Heart right ventricle (tissue), 16 donors: ENCODE measurements at regions not wholly inside any gene's neighbourhood (a gene's known extent, or its start where the extent isn't known, plus 50 kb on each side); places are given as distances from the start of the nearest gene placed in this dataset.

Experiments used
- ATAC-seq, 8 donors: fragments of 200-7000 bp; cut with Tn5 transposase; one replicate each; pipeline ENCODE4 v1.9.1; 2020; ENCODE audit warnings: mild to moderate bottlenecking in 8 of 8, moderate library complexity in 8 of 8, moderate number of reproducible peaks in 1 of 8
- DNase-seq, 2 donors: peaks; one replicate each; pipeline ENCODE4 v3.0.0-alpha.2; 2020
- H3K27ac ChIP-seq, 10 donors: fragments of 200-600 bp; sonication (generic) in 2 of 10; one replicate each; pipeline versions ENCODE4 v1.5.0 to v1.8.0; 2020 to 2022; ENCODE audit warnings: mild to moderate bottlenecking in 3 of 10
- H3K27me3 ChIP-seq, 7 donors: fragments of 200-600 bp; one replicate each; pipeline ENCODE4 v1.8.0; 2021 to 2022; ENCODE audit warnings: mild to moderate bottlenecking in 2 of 7
- H3K36me3 ChIP-seq, 9 donors: fragments of 200-600 bp; sonication (generic) in 1 of 9; one replicate each; pipeline versions ENCODE4 v1.5.0 to v1.8.0; 2020 to 2022; ENCODE audit warnings: mild to moderate bottlenecking in 2 of 9
- H3K4me1 ChIP-seq, 9 donors: fragments of 200-600 bp; sonication (generic) in 1 of 9; one replicate each; pipeline versions ENCODE4 v1.5.0 to v1.8.0; 2020 to 2022; ENCODE audit warnings: mild to moderate bottlenecking in 4 of 9
- H3K4me3 ChIP-seq, 10 donors: fragments of 200-600 bp; sonication (generic) in 2 of 10; one replicate each; pipeline versions ENCODE4 v1.5.0 to v1.8.0; 2020 to 2022; ENCODE audit warnings: mild to moderate bottlenecking in 7 of 10, moderate library complexity in 2 of 10
- H3K9me3 ChIP-seq, 11 donors: fragments of 200-600 bp in 10 of 11; sonication (generic) in 2 of 11; one replicate each; pipeline versions ENCODE4 v1.5.0 to v1.8.0; 2013 to 2022; ENCODE audit warnings: mild to moderate bottlenecking in 2 of 11, control low read depth in 1 of 11, moderate library complexity in 1 of 11
- WGBS, 2 donors: extraction: QIAGEN DNeasy Blood & Tissue Kit; methylation state at CpG; one replicate each; pipeline ENCODE4 v1.1.7; 2013; ENCODE audit warnings: inconsistent platforms in 1 of 2; 5-methylcytosine and 5-hydroxymethylcytosine counted together
- intact Hi-C, 10 donors: fragments of 100-400 bp; cut with DNase I; formaldehyde crosslinking; loops; one replicate each; pipeline versions ENCODE4 v1.11.1 to v1.14.2; 2022
- TF ChIP-seq, protein P1 (sequence below), 9 donors: fragments of 200-600 bp; sonication (generic) in 2 of 9; IDR thresholded peaks; one replicate each; pipeline versions ENCODE4 v1.5.0 to v1.8.0; 2021 to 2022; ENCODE audit warnings: antibody characterized with exemption in 9 of 9, mild to moderate bottlenecking in 5 of 9, moderate library complexity in 1 of 9
- donor health status: Arrhythmogenic right ventricular cardiomyopathy.
- donor health status: ischemic (EF 13 %, LVEDD 7.1; RV severe dilation, severe dysfunction).
- donor health status: healthy with polysubstance abuse.
- donor health status: DM: no; HTN: yes; CAD: no.
- donor health status: DM: no; HTN: no; CAD: no.
- donor health status: ischemic (EF 25% LVEDD 6.9; RV normal size, moderate dysfunction).
- donor health status: ischemic (EF 25% LVEDD 5.7; RV mildly dilated, moderate dysfunction).
- donor health status: healthy.
- donor health status: DM: yes; HTN: yes; CAD: no.
- donor health status: Ischemic cardiomyopathy.
- donor health status: ischemic (EF 35%, LVEDD 5.7; RV mildly dilated, moderate dysfunction).
- donor health status: nonischemic (EF 11% LVEDD 7.7; RV severe dilation, severe dysfunction).
- donor health status: DM: yes; HTN: yes; CAD: no.
- donor health status: PGD.
- donor health status: ischemic (EF 29% LVEDD 5.4; RV normal size, mild dysfunction).
- donor health status: nonischemic (EF 23%, LVEDD 6.1; RV moderate dilation, normal function).

DNA sequence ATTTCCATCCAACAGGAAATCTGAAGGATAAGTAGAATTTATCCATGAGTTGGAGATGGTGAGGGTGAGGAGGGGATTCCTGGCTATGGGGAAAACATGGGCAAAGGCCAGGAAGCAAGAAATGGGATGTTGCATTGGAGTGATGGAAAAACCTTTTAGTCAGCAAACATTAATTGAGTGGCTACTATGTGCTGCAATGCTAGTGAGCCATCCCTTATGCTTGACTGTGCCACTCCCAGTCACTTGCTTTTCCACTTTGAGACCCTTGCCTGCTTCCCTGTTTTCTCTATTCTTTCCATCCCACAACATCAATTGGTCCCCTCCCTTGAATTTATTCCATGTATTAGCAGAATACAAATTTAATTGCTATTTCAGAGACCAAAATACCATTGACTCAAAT is 252.7 kb upstream of the HABP2 start:
- peaks cover 0 to 5% (median 0%) of the 10 kb centered on the region in 7 donors for H3K27me3 ChIP-seq
- H3K4me1 ChIP-seq, result peaks cover 0 to 5% (median 0%) of the 10 kb centered on the region in 9 donors
- intact Hi-C loops, result no loop called here
- no peak for DNase-seq
- TF ChIP-seq, protein P1, sequence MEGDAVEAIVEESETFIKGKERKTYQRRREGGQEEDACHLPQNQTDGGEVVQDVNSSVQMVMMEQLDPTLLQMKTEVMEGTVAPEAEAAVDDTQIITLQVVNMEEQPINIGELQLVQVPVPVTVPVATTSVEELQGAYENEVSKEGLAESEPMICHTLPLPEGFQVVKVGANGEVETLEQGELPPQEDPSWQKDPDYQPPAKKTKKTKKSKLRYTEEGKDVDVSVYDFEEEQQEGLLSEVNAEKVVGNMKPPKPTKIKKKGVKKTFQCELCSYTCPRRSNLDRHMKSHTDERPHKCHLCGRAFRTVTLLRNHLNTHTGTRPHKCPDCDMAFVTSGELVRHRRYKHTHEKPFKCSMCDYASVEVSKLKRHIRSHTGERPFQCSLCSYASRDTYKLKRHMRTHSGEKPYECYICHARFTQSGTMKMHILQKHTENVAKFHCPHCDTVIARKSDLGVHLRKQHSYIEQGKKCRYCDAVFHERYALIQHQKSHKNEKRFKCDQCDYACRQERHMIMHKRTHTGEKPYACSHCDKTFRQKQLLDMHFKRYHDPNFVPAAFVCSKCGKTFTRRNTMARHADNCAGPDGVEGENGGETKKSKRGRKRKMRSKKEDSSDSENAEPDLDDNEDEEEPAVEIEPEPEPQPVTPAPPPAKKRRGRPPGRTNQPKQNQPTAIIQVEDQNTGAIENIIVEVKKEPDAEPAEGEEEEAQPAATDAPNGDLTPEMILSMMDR (IDR thresholded peaks at IDR 0.05), result no peak
- H3K9me3 ChIP-seq, result no peaks in the 10 kb centered on the region
- no peaks in the 10 kb centered on the region for H3K36me3 ChIP-seq
- no peak overlapping the region for H3K4me3 ChIP-seq
- no peak overlapping the region for H3K27ac ChIP-seq
- ATAC-seq, result no peak

DNA sequence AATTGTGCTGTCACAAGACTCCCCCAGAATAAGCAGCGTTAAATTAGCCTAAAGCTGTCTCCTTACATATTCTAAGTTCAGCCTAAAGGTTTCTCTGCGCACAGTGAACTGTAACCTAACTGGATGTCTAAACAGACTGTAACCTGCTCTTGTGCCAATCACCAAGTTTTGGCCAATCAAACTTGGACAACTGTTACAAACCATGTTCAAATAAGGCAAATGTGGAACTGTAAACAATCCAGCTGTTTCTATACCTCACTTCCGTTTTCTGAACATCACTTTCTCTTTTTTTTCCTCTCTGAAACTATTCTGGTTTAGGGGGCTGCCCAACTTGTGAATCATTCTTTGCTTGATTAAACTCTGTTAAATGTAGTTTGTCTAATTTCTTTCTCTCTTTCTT is 252.2 kb upstream of the HABP2 start:
- DNase-seq, result no peak
- H3K4me3 ChIP-seq, result no peak overlapping the region
- H3K9me3 ChIP-seq, result no peaks in the 10 kb centered on the region
- no peaks in the 10 kb centered on the region for H3K36me3 ChIP-seq
- intact Hi-C loops, result no loop called here
- WGBS, 2 donors, result 87 to 90% methylated on average over 3 of the region's 3 CpGs
- peaks cover 0 to 5% (median 0%) of the 10 kb centered on the region in 9 donors for H3K4me1 ChIP-seq
- TF ChIP-seq, protein P1 (IDR thresholded peaks at IDR 0.05), result no peak
- no peak overlapping the region for H3K27ac ChIP-seq
- no peak for ATAC-seq
- H3K27me3 ChIP-seq, result peaks cover 0 to 5% (median 0%) of the 10 kb centered on the region in 7 donors

DNA sequence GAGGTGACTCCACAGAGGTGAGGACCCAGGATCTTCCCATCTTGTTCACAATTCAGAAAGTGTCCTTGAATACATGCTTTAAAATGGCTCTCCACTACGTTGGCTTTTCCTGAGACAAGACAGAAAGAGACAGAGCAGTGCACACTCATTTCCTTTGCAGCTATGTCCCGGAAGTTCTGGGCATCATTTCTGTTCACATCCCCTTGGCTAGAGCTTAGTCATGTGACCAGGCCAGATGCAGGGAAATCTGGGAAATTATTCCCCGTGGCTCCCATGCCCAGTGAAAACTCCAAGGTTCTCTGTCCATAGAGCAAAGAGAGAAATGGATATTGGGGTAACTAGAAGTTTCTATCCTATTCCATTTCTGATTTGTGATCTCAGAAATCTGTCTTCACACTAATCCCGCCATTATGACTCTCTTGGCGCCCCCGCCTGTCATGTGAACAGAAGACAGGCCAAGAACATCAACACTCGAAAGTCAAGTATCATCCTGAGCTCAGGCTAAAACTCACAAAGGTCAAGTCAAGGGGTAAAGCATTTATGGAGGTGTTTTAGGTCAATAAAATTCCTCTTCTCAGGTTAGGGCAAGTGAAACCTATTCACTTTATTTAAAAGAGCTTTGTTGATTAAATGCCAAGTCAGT is 251.4 kb upstream of the HABP2 start:
- intact Hi-C loops, result no loop called here
- peaks cover 0 to 5% (median 0%) of the 10 kb centered on the region in 9 donors for H3K4me1 ChIP-seq
- DNase-seq, result no peak
- TF ChIP-seq, protein P1 (IDR thresholded peaks at IDR 0.05), result no peak
- ATAC-seq, result no peak
- no peaks in the 10 kb centered on the region for H3K9me3 ChIP-seq
- no peak overlapping the region for H3K27ac ChIP-seq
- no peaks in the 10 kb centered on the region for H3K36me3 ChIP-seq
- peaks cover 0 to 5% (median 0%) of the 10 kb centered on the region in 7 donors for H3K27me3 ChIP-seq
- no peak overlapping the region for H3K4me3 ChIP-seq
- 73 to 78% methylated on average over 7 of the region's 7 CpGs for WGBS, 2 donors

DNA sequence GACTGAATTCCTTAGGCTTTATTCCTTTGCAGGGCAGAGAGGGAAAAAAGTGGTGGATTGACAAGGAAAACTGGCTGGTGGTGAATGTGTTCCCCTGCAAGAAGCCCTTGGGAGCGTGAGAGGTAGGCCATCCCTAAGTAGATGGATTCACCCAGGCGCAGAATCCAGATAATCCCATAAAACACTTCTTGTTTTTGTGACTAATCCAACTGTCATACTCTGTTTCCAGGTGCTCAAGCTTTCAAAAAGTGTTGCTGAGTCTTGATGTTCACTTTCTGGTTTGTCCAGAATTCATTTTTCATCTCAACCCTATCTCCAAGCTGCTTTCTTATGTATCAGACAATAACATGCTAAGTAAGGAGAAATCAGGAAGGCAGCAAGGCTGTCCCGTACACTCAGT is 250.8 kb upstream of the HABP2 start:
- WGBS, 2 donors, result 87 to 89% methylated on average over 3 of the region's 3 CpGs
- DNase-seq (no peak), ATAC-seq (no peak)
- no peaks in the 10 kb centered on the region for H3K36me3 ChIP-seq
- no peak overlapping the region for H3K4me3 ChIP-seq
- no peaks in the 10 kb centered on the region for H3K9me3 ChIP-seq
- H3K27me3 ChIP-seq, result peaks cover 0 to 5% (median 0%) of the 10 kb centered on the region in 7 donors
- intact Hi-C loops, result no loop called here
- TF ChIP-seq, protein P1 (IDR thresholded peaks at IDR 0.05), result no peak
- no peak overlapping the region for H3K27ac ChIP-seq
- peaks cover 0 to 5% (median 0%) of the 10 kb centered on the region in 9 donors for H3K4me1 ChIP-seq
